BE2C (cell line): ENCODE measurements at regions not wholly inside any gene's neighbourhood (a gene's known extent, or its start where the extent isn't known, plus 50 kb on each side); places are given as distances from the start of the nearest gene placed in this dataset.

Experiments used
- DNase-seq: peaks from one replicate; pipeline ENCODE4 v3.0.0-alpha.2; 2020
- H3K27me3 ChIP-seq: fragments of 250-450 bp; sonication (Bioruptor Pico); 2 replicates; pipeline ENCODE4 v1.5.1; 2020; ENCODE audit warnings: mild to moderate bottlenecking
- H3K36me3 ChIP-seq: fragments of 250-450 bp; sonication (Bioruptor Pico); 2 replicates; pipeline ENCODE4 v1.5.1; 2020; ENCODE audit warnings: mild to moderate bottlenecking
- H3K4me1 ChIP-seq: fragments of 250-450 bp; sonication (Bioruptor Pico); 2 replicates; pipeline ENCODE4 v1.5.1; 2020
- H3K4me3 ChIP-seq: 2 replicates; pipeline ENCODE4 v1.5.1; 2011; ENCODE audit warnings: low read depth, low read length
- H3K9me3 ChIP-seq: fragments of 250-450 bp; sonication (Bioruptor Pico); 2 replicates; pipeline ENCODE4 v1.5.1; 2020
- TF ChIP-seq, protein P1 (sequence below): IDR thresholded peaks from 2 replicates; pipeline ENCODE4 v1.5.1; 2012; ENCODE audit warnings: mild to moderate bottlenecking, low read depth, low read length

DNA sequence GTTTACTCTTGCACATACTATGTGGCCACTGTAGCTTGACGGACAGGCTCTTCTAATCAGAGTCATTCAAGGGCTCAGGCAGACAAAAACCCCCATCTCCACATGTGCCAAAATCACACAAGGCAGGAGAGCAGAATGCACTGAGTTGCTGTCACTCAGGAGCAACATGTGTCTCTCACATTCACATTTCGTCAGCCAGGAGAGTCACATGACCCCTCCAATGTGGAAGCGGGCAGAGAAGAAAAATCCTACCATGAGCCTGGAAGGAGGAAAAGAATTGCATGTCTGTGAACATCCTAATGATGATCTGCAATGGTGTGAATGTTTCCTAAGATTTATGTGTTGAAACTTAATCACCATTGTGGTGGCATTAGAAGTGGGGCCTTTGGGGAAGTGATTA lies 69.9 kb upstream of the MSX2 start:
- TF ChIP-seq, protein P1, sequence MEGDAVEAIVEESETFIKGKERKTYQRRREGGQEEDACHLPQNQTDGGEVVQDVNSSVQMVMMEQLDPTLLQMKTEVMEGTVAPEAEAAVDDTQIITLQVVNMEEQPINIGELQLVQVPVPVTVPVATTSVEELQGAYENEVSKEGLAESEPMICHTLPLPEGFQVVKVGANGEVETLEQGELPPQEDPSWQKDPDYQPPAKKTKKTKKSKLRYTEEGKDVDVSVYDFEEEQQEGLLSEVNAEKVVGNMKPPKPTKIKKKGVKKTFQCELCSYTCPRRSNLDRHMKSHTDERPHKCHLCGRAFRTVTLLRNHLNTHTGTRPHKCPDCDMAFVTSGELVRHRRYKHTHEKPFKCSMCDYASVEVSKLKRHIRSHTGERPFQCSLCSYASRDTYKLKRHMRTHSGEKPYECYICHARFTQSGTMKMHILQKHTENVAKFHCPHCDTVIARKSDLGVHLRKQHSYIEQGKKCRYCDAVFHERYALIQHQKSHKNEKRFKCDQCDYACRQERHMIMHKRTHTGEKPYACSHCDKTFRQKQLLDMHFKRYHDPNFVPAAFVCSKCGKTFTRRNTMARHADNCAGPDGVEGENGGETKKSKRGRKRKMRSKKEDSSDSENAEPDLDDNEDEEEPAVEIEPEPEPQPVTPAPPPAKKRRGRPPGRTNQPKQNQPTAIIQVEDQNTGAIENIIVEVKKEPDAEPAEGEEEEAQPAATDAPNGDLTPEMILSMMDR = no peak
- no peaks in the 10 kb centered on the region for H3K9me3 ChIP-seq
- no peaks in the 10 kb centered on the region for H3K36me3 ChIP-seq

GRCh38 chr5:174655351-174655750 lies 69.0 kb upstream of the MSX2 start:
- Histone ChIP-seq H3K9me3 (no peaks in the 10 kb centered on the region), H3K4me3 (no peak overlapping the region), H3K27me3 (no peaks in the 10 kb centered on the region), H3K36me3 (no peaks in the 10 kb centered on the region), H3K4me1 (no peaks in the 10 kb centered on the region; the same call in 1 of the 2 replicates)
- no peak for DNase-seq
- TF ChIP-seq, protein P1 = no peak

More for the DNA sequence above, 69.9 kb upstream of the MSX2 start:
- Histone ChIP-seq H3K4me3 (no peak overlapping the region), H3K4me1 (no peaks in the 10 kb centered on the region; the same call in 1 of the 2 replicates), H3K27me3 (no peaks in the 10 kb centered on the region)
- DNase-seq = no peak

- Histone ChIP-seq H3K4me3 (no peak overlapping the region), H3K4me1 (no peaks in the 10 kb centered on the region), H3K9me3 (no peaks in the 10 kb centered on the region), H3K36me3 (no peaks in the 10 kb centered on the region), H3K27me3 (no peaks in the 10 kb centered on the region)
- TF ChIP-seq, protein P1 = no peak
- DNase-seq = no peak
These were observed 60.1 kb upstream of the MSX2 start for GRCh38 chr5:174664180-174664850.

DNA sequence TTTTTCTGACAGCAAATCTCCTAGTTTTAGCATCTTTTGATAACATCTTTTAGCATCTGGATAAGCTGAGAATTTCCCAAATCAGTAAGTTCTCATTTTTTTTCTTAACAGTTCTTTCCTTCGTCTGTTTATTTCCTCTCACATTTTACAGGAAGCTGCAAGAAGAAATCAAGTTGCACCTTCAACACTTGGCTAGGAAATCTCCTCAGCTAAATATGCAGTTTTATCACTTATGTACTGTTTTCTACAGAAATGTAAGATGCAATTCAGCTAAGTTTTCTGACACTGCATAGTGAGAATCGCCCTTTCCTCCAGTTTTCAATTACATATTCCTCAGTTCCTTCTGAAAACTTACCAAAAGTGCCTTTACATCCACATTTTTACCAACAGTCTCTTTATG lies 59.0 kb upstream of the MSX2 start:
- no peaks in the 10 kb centered on the region for H3K27me3 ChIP-seq
- H3K9me3 ChIP-seq = no peaks in the 10 kb centered on the region
- DNase-seq = no peak

GRCh38 chr5:174667526-174667925 lies 56.9 kb upstream of the MSX2 start:
- TF ChIP-seq, protein P1 = no peak
- DNase-seq = no peak
- Histone ChIP-seq H3K27me3 (no peaks in the 10 kb centered on the region), H3K36me3 (no peaks in the 10 kb centered on the region), H3K4me1 (no peaks in the 10 kb centered on the region), H3K4me3 (no peak overlapping the region), H3K9me3 (no peaks in the 10 kb centered on the region)

More for the DNA sequence above, 59.0 kb upstream of the MSX2 start:
- no peaks in the 10 kb centered on the region for H3K36me3 ChIP-seq
- H3K4me3 ChIP-seq = no peak overlapping the region
- TF ChIP-seq, protein P1 = no peak
- no peaks in the 10 kb centered on the region for H3K4me1 ChIP-seq

- H3K27me3 ChIP-seq = no peaks in the 10 kb centered on the region
- H3K4me1 ChIP-seq = no peaks in the 10 kb centered on the region
- DNase-seq = no peak
- no peaks in the 10 kb centered on the region for H3K9me3 ChIP-seq
- H3K36me3 ChIP-seq = no peaks in the 10 kb centered on the region
- H3K4me3 ChIP-seq = no peak overlapping the region
- TF ChIP-seq, protein P1 = no peak
These were observed 56.0 kb upstream of the MSX2 start for GRCh38 chr5:174668349-174668748.
